H1 (cell line): ENCODE measurements at regions not wholly inside any gene's neighbourhood (a gene's known extent, or its start where the extent isn't known, plus 50 kb on each side); places are given as distances from the start of the nearest gene placed in this dataset.

Experiments
- CTCF ChIA-PET: fragments of 300-600 bp; sonication (Branson Sonifier 250); formaldehyde crosslinking; loops from one replicate; lab custom pipeline; 2021; ENCODE audit not compliant: partially characterized antibody; lab: Charles Lee
- POLR2A ChIA-PET: fragments of 300-600 bp; sonication (Branson Sonifier 250); formaldehyde crosslinking; loops from one replicate; lab custom pipeline; 2021; ENCODE audit warnings: inconsistent platforms; ENCODE audit not compliant: partially characterized antibody; lab: Charles Lee
- DNase-seq, 2 experiments: peaks; one replicate each; pipeline versions ENCODE4 v3.0.0 to v3.0.0-alpha.2; 2010 to 2022; ENCODE audit warnings: low spot score in 2 of 2, low read depth in 1 of 2, mixed read lengths in 1 of 2
- FAIRE-seq: peaks from 2 replicates; lab custom pipeline; 2011; peaks lifted over from hg19 to GRCh38; lab: Jason Lieb, UNC
- H2AFZ ChIP-seq: 2 replicates; pipeline ENCODE4 v1.8.1; 2012; ENCODE audit warnings: low read length, inconsistent platforms
- H2AK5ac ChIP-seq: 2 replicates; pipeline ENCODE4 v1.6.1; 2013; ENCODE audit warnings: low read depth, low read length
- H2BK120ac ChIP-seq: replicated peaks from 2 replicates; pipeline ENCODE3; 2013; ENCODE audit warnings: low read depth, low read length, inconsistent platforms
- H2BK12ac ChIP-seq: 2 replicates; pipeline ENCODE4 v1.6.1; 2013; ENCODE audit warnings: low read depth, low read length
- H2BK15ac ChIP-seq: 2 replicates; pipeline ENCODE4 v1.6.1; 2013; ENCODE audit warnings: low read length
- H2BK20ac ChIP-seq: 2 replicates; pipeline ENCODE4 v1.6.1; 2013; ENCODE audit warnings: low read length
- H2BK5ac ChIP-seq: 2 replicates; pipeline ENCODE4 v1.6.1; 2013; ENCODE audit warnings: low read depth, low read length
- H3K14ac ChIP-seq: 2 replicates; pipeline ENCODE4 v1.6.1; 2013; ENCODE audit warnings: inconsistent platforms; ENCODE audit not compliant: insufficient read length
- H3K18ac ChIP-seq: 2 replicates; pipeline ENCODE4 v1.6.1; 2013; ENCODE audit warnings: low read length; ENCODE audit errors: extremely low read depth
- H3K23ac ChIP-seq: 2 replicates; pipeline ENCODE4 v1.6.1; 2013; ENCODE audit warnings: inconsistent platforms; ENCODE audit not compliant: insufficient read length
- H3K23me2 ChIP-seq: 2 replicates; pipeline ENCODE4 v1.6.1; 2013; ENCODE audit warnings: low read depth, low read length
- H3K27ac ChIP-seq: 2 replicates; pipeline ENCODE4 v1.6.1; 2011; ENCODE audit warnings: low read depth, low read length, inconsistent platforms
- H3K27me3 ChIP-seq, 4 experiments: replicated peaks in 1 of 4; 1 replicate in 1 of 4; 2 replicates in 3 of 4; pipeline versions ENCODE4 v1.6.1 to v1.8.1; 2011 to 2013; ENCODE audit warnings: low read length in 3 of 4, mild to moderate bottlenecking in 3 of 4, inconsistent platforms in 2 of 4, mixed read lengths in 2 of 4, moderate library complexity in 1 of 4; ENCODE audit not compliant: control insufficient read depth in 3 of 4, insufficient read depth in 3 of 4; ENCODE audit errors: extremely low read depth in 1 of 4
- H3K36me3 ChIP-seq, 4 experiments: 2 replicates each; pipeline versions ENCODE4 v1.6.1 to v1.8.1; 2011 to 2013; ENCODE audit warnings: mild to moderate bottlenecking in 4 of 4, low read length in 3 of 4, moderate library complexity in 2 of 4, control low read depth in 1 of 4, inconsistent platforms in 1 of 4; ENCODE audit not compliant: insufficient read depth in 4 of 4, control insufficient read depth in 2 of 4
- H3K4ac ChIP-seq: replicated peaks from 2 replicates; pipeline ENCODE3; 2013; ENCODE audit warnings: low read length, low read depth, mixed read lengths, inconsistent platforms; ENCODE audit not compliant: insufficient read length
- H3K4me1 ChIP-seq, 4 experiments: replicated peaks in 1 of 4; 1 replicate in 1 of 4; 2 replicates in 3 of 4; pipeline versions ENCODE4 v1.6.1 to v1.8.1; 2011 to 2013; ENCODE audit warnings: low read length in 3 of 4, inconsistent platforms in 2 of 4, mixed read lengths in 1 of 4; ENCODE audit not compliant: insufficient read depth in 4 of 4, control insufficient read depth in 3 of 4
- H3K4me2 ChIP-seq, 2 experiments: 2 replicates each; pipeline versions ENCODE4 v1.6.1 to v1.8.1; 2011 to 2013; ENCODE audit warnings: low read depth in 2 of 2, low read length in 2 of 2, control low read depth in 1 of 2, inconsistent platforms in 1 of 2, mild to moderate bottlenecking in 1 of 2; ENCODE audit not compliant: insufficient read depth in 1 of 2
- H3K4me3 ChIP-seq, 4 experiments: fragments of 200-600, 300-600 bp in 1 of 4; sonication (generic), shearing (Covaris generic), sonication (Bioruptor Twin) in 1 of 4; 2 replicates each; pipeline versions ENCODE4 v1.5.1 to v1.8.1; 2011 to 2016; ENCODE audit warnings: low read length in 4 of 4, low read depth in 3 of 4, control low read depth in 2 of 4, inconsistent platforms in 2 of 4, mild to moderate bottlenecking in 2 of 4, mixed read lengths in 1 of 4, moderate library complexity in 1 of 4; ENCODE audit not compliant: insufficient read depth in 2 of 4; ENCODE audit errors: extremely low read depth in 1 of 4
- H3K56ac ChIP-seq: replicated peaks from 2 replicates; pipeline ENCODE3; 2013; ENCODE audit warnings: low read depth, mild to moderate bottlenecking, mixed read lengths, low read length, inconsistent platforms; ENCODE audit not compliant: insufficient read length
- H3K79me1 ChIP-seq: 2 replicates; pipeline ENCODE4 v1.6.1; 2013; ENCODE audit warnings: low read depth, low read length, control low read depth
- H3K79me2 ChIP-seq, 2 experiments: 2 replicates each; pipeline versions ENCODE4 v1.6.1 to v1.8.1; 2012 to 2013; ENCODE audit warnings: low read length in 2 of 2, mild to moderate bottlenecking in 2 of 2, inconsistent platforms in 1 of 2; ENCODE audit not compliant: insufficient read depth in 2 of 2, control insufficient read depth in 1 of 2
- H3K9ac ChIP-seq, 4 experiments: replicated peaks in 1 of 4; 1 replicate in 1 of 4; 2 replicates in 3 of 4; pipeline versions ENCODE4 v1.6.1 to v1.8.1; 2011 to 2013; ENCODE audit warnings: low read depth in 3 of 4, low read length in 3 of 4, control low read depth in 2 of 4, mild to moderate bottlenecking in 2 of 4, moderate library complexity in 2 of 4, inconsistent platforms in 1 of 4; ENCODE audit errors: extremely low read depth in 1 of 4
- H3K9me3 ChIP-seq, 2 experiments: 2 replicates each; pipeline versions ENCODE4 v1.6.1 to v1.8.1; 2012 to 2013; ENCODE audit warnings: mild to moderate bottlenecking in 2 of 2, moderate library complexity in 2 of 2, control low read depth in 1 of 2, inconsistent platforms in 1 of 2, low read depth in 1 of 2, low read length in 1 of 2, mixed read lengths in 1 of 2; ENCODE audit not compliant: insufficient read depth in 2 of 2
- H4K20me1 ChIP-seq, 2 experiments: replicated peaks in 1 of 2; 2 replicates each; pipeline versions ENCODE3 to v1.8.1; 2011 to 2013; ENCODE audit warnings: inconsistent platforms in 2 of 2, low read length in 2 of 2, mild to moderate bottlenecking in 1 of 2; ENCODE audit not compliant: insufficient read depth in 2 of 2, control insufficient read depth in 1 of 2
- H4K5ac ChIP-seq: 2 replicates; pipeline ENCODE4 v1.6.1; 2013; ENCODE audit warnings: low read length, low read depth, mixed read lengths, inconsistent platforms; ENCODE audit not compliant: insufficient read length
- H4K8ac ChIP-seq: 2 replicates; pipeline ENCODE4 v1.8.0; 2013; ENCODE audit warnings: mild to moderate bottlenecking, moderate library complexity, low read length, inconsistent platforms; ENCODE audit not compliant: insufficient read depth; ENCODE audit errors: extremely low read depth
- H4K91ac ChIP-seq: replicated peaks from 2 replicates; pipeline ENCODE3; 2013; ENCODE audit warnings: low read length, mixed read lengths, inconsistent platforms; ENCODE audit not compliant: insufficient read length
- BACH1 ChIP-seq: IDR thresholded peaks from 2 replicates; pipeline ENCODE4 v1.6.1; 2012; ENCODE audit warnings: low read length, improper control_type of control experiment
- CBX5 ChIP-seq: fragments of 300-800, 300-1000 bp; sonication (generic); IDR thresholded peaks from 2 replicates; pipeline ENCODE4 v1.7.1; 2016; ENCODE audit warnings: antibody characterized with exemption, low read length, low read depth
- HDAC6 ChIP-seq: IDR thresholded peaks from one replicate; pipeline ENCODE4 v1.7.1; 2012; ENCODE audit warnings: low read depth, mild to moderate bottlenecking, inconsistent platforms, low read length, moderate library complexity
- NANOG ChIP-seq: IDR thresholded peaks from 2 replicates; pipeline ENCODE4 v1.6.1; 2011; ENCODE audit warnings: low read length, low read depth, mild to moderate bottlenecking, inconsistent platforms; ENCODE audit not compliant: insufficient read depth, poor library complexity, severe bottlenecking
- RAD21 ChIP-seq, 2 experiments: IDR thresholded peaks in 1 of 2; conservative IDR thresholded peaks in 1 of 2; 2 replicates each; pipeline ENCODE4 v1.6.1; 2011; ENCODE audit warnings: low read depth in 2 of 2, low read length in 2 of 2, improper control_type of control experiment in 1 of 2, inconsistent platforms in 1 of 2, mild to moderate bottlenecking in 1 of 2, moderate library complexity in 1 of 2
- RBBP5 ChIP-seq: IDR thresholded peaks from 2 replicates; pipeline ENCODE4 v1.7.1; 2012; ENCODE audit warnings: low read depth, mild to moderate bottlenecking, inconsistent platforms, low read length, moderate library complexity, borderline replicate concordance
- SIN3A ChIP-seq, 2 experiments: IDR thresholded peaks in 1 of 2; conservative IDR thresholded peaks in 1 of 2; 2 replicates each; pipeline ENCODE4 v1.6.1; 2011 to 2012; ENCODE audit warnings: low read length in 2 of 2, improper control_type of control experiment in 1 of 2, low read depth in 1 of 2, mild to moderate bottlenecking in 1 of 2
- SIX5 ChIP-seq: IDR thresholded peaks from 2 replicates; pipeline ENCODE4 v1.6.1; 2011; ENCODE audit warnings: mild to moderate bottlenecking, low read depth, low read length
- SP2 ChIP-seq: IDR thresholded peaks from 2 replicates; pipeline ENCODE4 v1.6.1; 2012; ENCODE audit warnings: mild to moderate bottlenecking, low read length, inconsistent platforms
- SP4 ChIP-seq: IDR thresholded peaks from 2 replicates; pipeline ENCODE4 v1.6.1; 2012; ENCODE audit warnings: low read length, inconsistent platforms
- SRF ChIP-seq: IDR thresholded peaks from 2 replicates; pipeline ENCODE4 v1.6.1; 2011; ENCODE audit warnings: mild to moderate bottlenecking, low read depth, low read length, moderate library complexity
- SUZ12 ChIP-seq: fragments of 200-600 bp; sonication (generic); IDR thresholded peaks from 2 replicates; pipeline ENCODE4 v1.6.1; 2012; ENCODE audit warnings: mild to moderate bottlenecking, inconsistent platforms, low read length, moderate library complexity, mixed read lengths
- TAF1 ChIP-seq: IDR thresholded peaks from 2 replicates; pipeline ENCODE4 v1.6.1; 2011; ENCODE audit warnings: mild to moderate bottlenecking, low read depth, low read length
- WGBS, 2 experiments: shearing (Covaris generic) in 1 of 2; methylation state at CpG; one replicate each; pipeline versions ENCODE4 v1.1.6 to v1.1.7; 2013 to 2015; ENCODE audit warnings: low lambda C conversion rate in 2 of 2, mixed read lengths in 2 of 2, inconsistent platforms in 1 of 2, low coverage in 1 of 2, missing lambda C conversion rate in 1 of 2; ENCODE audit not compliant: insufficient replicate concordance in 2 of 2, insufficient coverage in 1 of 2, insufficient read length in 1 of 2; ENCODE audit errors: extremely low coverage in 1 of 2, missing lambda C conversion rate in 1 of 2; 5-methylcytosine and 5-hydroxymethylcytosine counted together
- TF ChIP-seq, protein P1 (sequence below): IDR thresholded peaks from 2 replicates; pipeline ENCODE4 v1.6.1; 2012; ENCODE audit warnings: inconsistent platforms

GRCh38 chr14:49463146-49463545 is 123.0 kb downstream of the RPS29 start:
- Histone ChIP-seq H3K18ac (no peak overlapping the region), H3K36me3 (no peaks in the 10 kb centered on the region), H2AFZ (no peak overlapping the region), H3K23ac (no peak overlapping the region), H3K23me2 (no peaks in the 10 kb centered on the region), H3K56ac (no peak overlapping the region), H4K5ac (no peak overlapping the region), H2AK5ac (no peak overlapping the region), H4K91ac (no peak overlapping the region), H3K79me1 (no peaks in the 10 kb centered on the region), H3K79me2 (no peaks in the 10 kb centered on the region), H2BK120ac (no peak overlapping the region), H3K27ac (no peak overlapping the region), H3K14ac (no peak overlapping the region), H2BK12ac (no peak overlapping the region), H3K4me3 (no peak overlapping the region), H2BK15ac (no peak overlapping the region), H3K4me2 (no peak overlapping the region), H2BK20ac (no peak overlapping the region), H3K27me3 (no peaks in the 10 kb centered on the region), H4K20me1 (no peaks in the 10 kb centered on the region), H3K9me3 (peaks cover 0 to 2% of the 10 kb centered on the region in 2 experiments; a peak in 1 of 4 replicates), H3K9ac (no peak overlapping the region), H2BK5ac (no peak overlapping the region), H4K8ac (no peak overlapping the region), H3K4ac (no peak overlapping the region), H3K4me1 (peaks cover 0 to 7% (median 5%) of the 10 kb centered on the region in 4 experiments; a peak in 4 of 7 replicates)
- CTCF ChIA-PET, result interaction anchor here (0.6 to 7.3 kb wide), 9 partner anchors 12 to 117 kb away, joined by 3 to 51 read pairs (median 5); no protein-coding TSS in a partner anchor
- POLR2A ChIA-PET, result interaction anchor here (1.6 kb wide), 1 partner anchor 122 kb away, joined by 6 read pairs; no protein-coding TSS in a partner anchor
- 89% methylated on average over 1 of the region's 1 CpG; no CpG with 5 or more reads in 1 of the 2 experiments for WGBS, 2 experiments
- no peak for FAIRE-seq
- DNase-seq, result no peak
- TF ChIP-seq HDAC6, result no peak
- TF ChIP-seq SRF, result no peak
- TF ChIP-seq BACH1, result no peak
- no peak for TF ChIP-seq NANOG
- no peak for TF ChIP-seq RAD21 (IDR thresholded peaks at IDR 0.05 in 1 of 2, conservative IDR thresholded peaks at IDR 0.05 in 1 of 2; ENCODE audit: low read depth in 2 of 2, low read length in 2 of 2)
- no peak for TF ChIP-seq SIN3A (conservative IDR thresholded peaks at IDR 0.05 in 1 of 2, IDR thresholded peaks at IDR 0.05 in 1 of 2; ENCODE audit: low read depth in 1 of 2, low read length in 2 of 2)
- TF ChIP-seq RBBP5, result no peak
- no peak for TF ChIP-seq SP2
- TF ChIP-seq CBX5, result no peak
- no peak for TF ChIP-seq TAF1
- no peak for TF ChIP-seq SIX5
- TF ChIP-seq, protein P1, sequence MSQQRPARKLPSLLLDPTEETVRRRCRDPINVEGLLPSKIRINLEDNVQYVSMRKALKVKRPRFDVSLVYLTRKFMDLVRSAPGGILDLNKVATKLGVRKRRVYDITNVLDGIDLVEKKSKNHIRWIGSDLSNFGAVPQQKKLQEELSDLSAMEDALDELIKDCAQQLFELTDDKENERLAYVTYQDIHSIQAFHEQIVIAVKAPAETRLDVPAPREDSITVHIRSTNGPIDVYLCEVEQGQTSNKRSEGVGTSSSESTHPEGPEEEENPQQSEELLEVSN, result no peak
- no peak for TF ChIP-seq SUZ12
- no peak for TF ChIP-seq SP4
